ENCODE measurements at regions not wholly inside any gene's neighbourhood (a gene's known extent, or its start where the extent isn't known, plus 50 kb on each side); places are given as distances from the start of the nearest gene placed in this dataset.

- TF ChIP-seq CTCF (conservative IDR thresholded peaks at IDR 0.05; ENCODE audit: control insufficient read depth, insufficient read depth, low read depth, low read length) = no peak
- peak; percentile 23 for DNase-seq (ENCODE audit: low read depth)
- H3K4me3 ChIP-seq (ENCODE audit: control insufficient read depth, low read depth, low read length) = no peak overlapping the region
These were observed 85.3 kb upstream of the FOXP4 start for GRCh38 chr6:41460742-41461336.

GRCh38 chr6:41462033-41462432, 84.1 kb upstream of the FOXP4 start:
- no peak overlapping the region for H3K4me3 ChIP-seq (ENCODE audit: control insufficient read depth, low read depth, low read length)
- DNase-seq (ENCODE audit: low read depth) = no peak
- no peak for TF ChIP-seq CTCF (conservative IDR thresholded peaks at IDR 0.05; ENCODE audit: control insufficient read depth, insufficient read depth, low read depth, low read length)

- H3K4me3 ChIP-seq (ENCODE audit: control insufficient read depth, low read depth, low read length) = no peak overlapping the region
- TF ChIP-seq CTCF (conservative IDR thresholded peaks at IDR 0.05; ENCODE audit: control insufficient read depth, insufficient read depth, low read depth, low read length) = peak; percentile 76
- DNase-seq (ENCODE audit: low read depth) = peak; percentile 75
These were observed 82.9 kb upstream of the FOXP4 start for GRCh38 chr6:41463062-41463930.

GRCh38 chr6:41464019-41464418, 82.2 kb upstream of the FOXP4 start:
- H3K4me3 ChIP-seq (ENCODE audit: control insufficient read depth, low read depth, low read length) = no peak overlapping the region
- TF ChIP-seq CTCF (conservative IDR thresholded peaks at IDR 0.05; ENCODE audit: control insufficient read depth, insufficient read depth, low read depth, low read length) = no peak
- no peak for DNase-seq (ENCODE audit: low read depth)

GRCh38 chr6:41464481-41464880, 81.7 kb upstream of the FOXP4 start:
- H3K4me3 ChIP-seq (ENCODE audit: control insufficient read depth, low read depth, low read length) = no peak overlapping the region
- TF ChIP-seq CTCF (conservative IDR thresholded peaks at IDR 0.05; ENCODE audit: control insufficient read depth, insufficient read depth, low read depth, low read length) = no peak
- DNase-seq (ENCODE audit: low read depth) = peak; percentile 67

GRCh38 chr6:41466437-41466990, 79.7 kb upstream of the FOXP4 start:
- no peak for TF ChIP-seq CTCF (conservative IDR thresholded peaks at IDR 0.05; ENCODE audit: control insufficient read depth, insufficient read depth, low read depth, low read length)
- no peak overlapping the region for H3K4me3 ChIP-seq (ENCODE audit: control insufficient read depth, low read depth, low read length)
- peak; percentile 75 for DNase-seq (ENCODE audit: low read depth)
